VCaP (cell line): ENCODE measurements at regions not wholly inside any gene's neighbourhood (a gene's known extent, or its start where the extent isn't known, plus 50 kb on each side); places are given as distances from the start of the nearest gene placed in this dataset.

Experiments
- H3K27ac ChIP-seq: fragments of 450-650 bp; 2 replicates; pipeline ENCODE4 v1.5.1; 2017
- TF ChIP-seq, protein P1 (sequence below): fragments of 450-650 bp; conservative IDR thresholded peaks from 2 replicates; pipeline ENCODE4 v1.5.1; 2017; ENCODE audit warnings: mild to moderate bottlenecking, moderate library complexity

- no peak overlapping the region for H3K27ac ChIP-seq
- TF ChIP-seq, protein P1, sequence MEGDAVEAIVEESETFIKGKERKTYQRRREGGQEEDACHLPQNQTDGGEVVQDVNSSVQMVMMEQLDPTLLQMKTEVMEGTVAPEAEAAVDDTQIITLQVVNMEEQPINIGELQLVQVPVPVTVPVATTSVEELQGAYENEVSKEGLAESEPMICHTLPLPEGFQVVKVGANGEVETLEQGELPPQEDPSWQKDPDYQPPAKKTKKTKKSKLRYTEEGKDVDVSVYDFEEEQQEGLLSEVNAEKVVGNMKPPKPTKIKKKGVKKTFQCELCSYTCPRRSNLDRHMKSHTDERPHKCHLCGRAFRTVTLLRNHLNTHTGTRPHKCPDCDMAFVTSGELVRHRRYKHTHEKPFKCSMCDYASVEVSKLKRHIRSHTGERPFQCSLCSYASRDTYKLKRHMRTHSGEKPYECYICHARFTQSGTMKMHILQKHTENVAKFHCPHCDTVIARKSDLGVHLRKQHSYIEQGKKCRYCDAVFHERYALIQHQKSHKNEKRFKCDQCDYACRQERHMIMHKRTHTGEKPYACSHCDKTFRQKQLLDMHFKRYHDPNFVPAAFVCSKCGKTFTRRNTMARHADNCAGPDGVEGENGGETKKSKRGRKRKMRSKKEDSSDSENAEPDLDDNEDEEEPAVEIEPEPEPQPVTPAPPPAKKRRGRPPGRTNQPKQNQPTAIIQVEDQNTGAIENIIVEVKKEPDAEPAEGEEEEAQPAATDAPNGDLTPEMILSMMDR, result no peak
Observed at GRCh38 chr7:45992826-45993225, 71.8 kb upstream of the IGFBP3 start.

DNA sequence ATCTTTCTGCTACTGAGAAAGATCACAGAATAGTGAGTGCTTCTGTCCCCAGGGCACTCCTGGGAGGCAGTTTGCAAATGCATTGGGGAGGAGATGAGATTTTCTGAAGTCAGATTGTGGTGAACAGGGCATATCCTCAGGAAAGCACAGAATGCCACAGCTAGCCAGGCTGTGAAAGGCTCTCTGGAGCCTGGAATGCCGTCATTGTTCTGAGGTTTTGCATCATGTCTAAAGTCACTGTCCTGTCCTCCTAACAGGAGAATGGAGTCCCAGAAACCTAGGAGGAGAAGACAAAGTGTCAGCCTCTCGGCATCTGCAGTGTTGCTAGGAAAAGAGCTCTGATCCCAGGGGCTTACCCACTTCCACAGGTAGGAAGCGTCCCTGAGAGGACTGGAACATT, 69.2 kb upstream of the IGFBP3 start:
- TF ChIP-seq, protein P1, result no peak
- no peak overlapping the region for H3K27ac ChIP-seq

GRCh38 chr7:45988405-45989057, 67.5 kb upstream of the IGFBP3 start:
- no peak overlapping the region for H3K27ac ChIP-seq
- TF ChIP-seq, protein P1, result no peak

GRCh38 chr7:45987521-45988290, 66.6 kb upstream of the IGFBP3 start:
- TF ChIP-seq, protein P1, result no peak
- H3K27ac ChIP-seq, result no peak overlapping the region

DNA sequence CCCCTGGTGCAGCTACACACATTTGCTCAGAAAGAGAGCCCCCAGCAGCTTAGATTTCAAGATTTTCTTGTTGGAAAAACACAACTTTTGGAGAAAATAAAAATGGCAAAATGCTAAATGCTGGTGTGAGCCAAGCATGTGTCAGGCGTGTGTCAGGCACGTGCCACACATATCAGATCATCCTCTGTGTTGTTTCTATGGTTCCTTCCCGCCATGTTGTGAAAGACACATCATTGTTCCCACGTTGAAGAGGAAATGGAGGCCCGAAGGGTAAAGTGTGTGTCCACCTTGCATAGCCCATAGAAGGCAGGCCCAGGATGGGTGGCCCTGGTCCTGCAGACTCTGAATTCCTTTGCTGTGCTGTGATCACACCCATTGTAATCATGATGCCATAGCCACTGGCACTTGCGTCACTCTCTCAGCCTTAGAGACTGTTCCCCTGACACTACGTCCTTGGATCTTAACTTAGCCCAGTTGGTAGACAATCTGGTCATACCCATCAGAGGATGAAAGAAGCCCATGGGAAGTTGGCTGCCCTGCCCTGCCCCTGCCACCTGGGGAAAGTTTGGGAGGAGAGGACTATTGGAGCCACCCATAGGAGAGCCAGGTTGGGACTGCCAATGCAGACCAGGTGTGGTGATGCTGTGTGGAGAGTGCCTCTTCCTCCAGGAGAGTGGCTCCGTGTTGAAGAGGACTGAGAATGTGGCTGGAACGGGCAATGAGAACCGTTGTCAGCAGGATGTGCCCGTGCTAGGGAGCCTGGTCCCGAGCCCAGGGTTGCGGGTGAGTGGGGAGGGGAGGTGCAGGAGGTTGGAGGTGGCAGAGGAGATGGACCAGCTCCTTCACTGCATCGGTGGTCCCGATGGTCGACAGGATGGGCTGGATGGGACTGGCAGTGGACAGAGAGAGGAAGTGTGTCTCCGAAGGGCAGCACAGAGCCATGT, 65.6 kb upstream of the IGFBP3 start:
- H3K27ac ChIP-seq, result no peak overlapping the region
- TF ChIP-seq, protein P1, result no peak

DNA sequence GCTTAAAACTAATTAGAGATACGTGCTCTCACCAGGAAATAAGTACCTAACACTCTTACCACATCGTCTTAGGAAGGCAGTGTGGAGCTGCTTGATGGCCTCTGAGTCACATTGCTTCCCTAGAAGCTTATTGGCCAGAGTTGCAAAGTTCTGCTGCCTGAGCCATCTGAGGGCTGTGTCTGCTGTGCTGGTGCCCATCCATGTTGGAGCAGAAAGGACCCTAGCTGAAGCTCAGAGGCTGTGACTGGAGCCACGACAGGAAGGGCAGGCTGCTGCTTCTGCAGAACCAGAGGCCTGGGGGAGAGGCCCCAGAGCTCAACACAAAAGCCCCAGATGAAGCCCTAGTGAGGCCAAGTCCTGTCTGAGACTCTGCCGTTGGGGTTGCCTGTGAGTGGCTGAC, 64.8 kb upstream of the IGFBP3 start:
- TF ChIP-seq, protein P1, result no peak
- H3K27ac ChIP-seq, result no peak overlapping the region
